Esophagus squamous epithelium (tissue), 4 donors: ENCODE measurements at regions not wholly inside any gene's neighbourhood (a gene's known extent, or its start where the extent isn't known, plus 50 kb on each side); places are given as distances from the start of the nearest gene placed in this dataset.

Experiments
- POLR2A ChIP-seq, 4 donors: fragments of 450-650 bp; IDR thresholded peaks; one replicate each; pipeline ENCODE4 v1.6.1; 2017; ENCODE audit warnings: antibody characterized with exemption in 4 of 4, mild to moderate bottlenecking in 4 of 4, moderate library complexity in 3 of 4
- TF ChIP-seq, protein P1 (sequence below), 6 experiments: fragments of 450-650 bp in 4 of 6; fragments of 200-600 bp in 2 of 6; sonication (generic) in 2 of 6; IDR thresholded peaks; one replicate each; pipeline ENCODE4 v1.5.1; 2016 to 2019; ENCODE audit warnings: antibody characterized with exemption in 6 of 6, mild to moderate bottlenecking in 4 of 6, moderate library complexity in 4 of 6

DNA sequence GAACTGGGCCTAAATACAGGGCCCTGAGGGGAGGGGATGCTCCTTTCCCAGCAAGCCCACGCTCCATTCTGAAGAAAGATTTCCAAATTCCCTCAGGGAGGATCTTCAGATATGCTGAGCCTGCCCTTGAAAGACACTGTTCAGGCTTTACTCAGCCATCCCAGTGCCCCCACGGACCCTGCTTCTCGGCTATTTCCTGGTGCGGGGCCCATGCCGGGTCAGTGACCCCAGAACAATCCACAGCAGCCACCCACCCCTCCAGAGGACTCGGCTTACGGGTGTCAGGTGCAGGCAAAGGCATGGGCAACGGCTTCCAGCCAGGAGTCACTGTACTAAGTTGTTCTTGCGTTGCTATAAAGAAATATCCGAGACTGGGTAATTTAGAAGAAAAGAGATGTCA lies 137.1 kb downstream of the OAT start:
- TF ChIP-seq, protein P1, sequence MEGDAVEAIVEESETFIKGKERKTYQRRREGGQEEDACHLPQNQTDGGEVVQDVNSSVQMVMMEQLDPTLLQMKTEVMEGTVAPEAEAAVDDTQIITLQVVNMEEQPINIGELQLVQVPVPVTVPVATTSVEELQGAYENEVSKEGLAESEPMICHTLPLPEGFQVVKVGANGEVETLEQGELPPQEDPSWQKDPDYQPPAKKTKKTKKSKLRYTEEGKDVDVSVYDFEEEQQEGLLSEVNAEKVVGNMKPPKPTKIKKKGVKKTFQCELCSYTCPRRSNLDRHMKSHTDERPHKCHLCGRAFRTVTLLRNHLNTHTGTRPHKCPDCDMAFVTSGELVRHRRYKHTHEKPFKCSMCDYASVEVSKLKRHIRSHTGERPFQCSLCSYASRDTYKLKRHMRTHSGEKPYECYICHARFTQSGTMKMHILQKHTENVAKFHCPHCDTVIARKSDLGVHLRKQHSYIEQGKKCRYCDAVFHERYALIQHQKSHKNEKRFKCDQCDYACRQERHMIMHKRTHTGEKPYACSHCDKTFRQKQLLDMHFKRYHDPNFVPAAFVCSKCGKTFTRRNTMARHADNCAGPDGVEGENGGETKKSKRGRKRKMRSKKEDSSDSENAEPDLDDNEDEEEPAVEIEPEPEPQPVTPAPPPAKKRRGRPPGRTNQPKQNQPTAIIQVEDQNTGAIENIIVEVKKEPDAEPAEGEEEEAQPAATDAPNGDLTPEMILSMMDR (IDR thresholded peaks at IDR 0.05): no peak
- TF ChIP-seq POLR2A (IDR thresholded peaks at IDR 0.05): no peak
